HS-27A (cell line): ENCODE measurements at regions not wholly inside any gene's neighbourhood (a gene's known extent, or its start where the extent isn't known, plus 50 kb on each side); places are given as distances from the start of the nearest gene placed in this dataset.

Experiments used
- DNase-seq: peaks from one replicate; pipeline ENCODE4 v3.0.0-alpha.2; 2012; ENCODE audit warnings: low read depth, missing footprints

GRCh38 chr10:124346831-124347230, 71.9 kb downstream of the OAT start:
- no peak for DNase-seq

- DNase-seq = no peak
Observed at GRCh38 chr10:124345521-124345920, 73.2 kb downstream of the OAT start.

- no peak for DNase-seq
Observed at GRCh38 chr10:124344931-124345330, 73.8 kb downstream of the OAT start.

- DNase-seq = no peak
Observed at GRCh38 chr10:124344266-124344590, 74.5 kb downstream of the OAT start.

DNA sequence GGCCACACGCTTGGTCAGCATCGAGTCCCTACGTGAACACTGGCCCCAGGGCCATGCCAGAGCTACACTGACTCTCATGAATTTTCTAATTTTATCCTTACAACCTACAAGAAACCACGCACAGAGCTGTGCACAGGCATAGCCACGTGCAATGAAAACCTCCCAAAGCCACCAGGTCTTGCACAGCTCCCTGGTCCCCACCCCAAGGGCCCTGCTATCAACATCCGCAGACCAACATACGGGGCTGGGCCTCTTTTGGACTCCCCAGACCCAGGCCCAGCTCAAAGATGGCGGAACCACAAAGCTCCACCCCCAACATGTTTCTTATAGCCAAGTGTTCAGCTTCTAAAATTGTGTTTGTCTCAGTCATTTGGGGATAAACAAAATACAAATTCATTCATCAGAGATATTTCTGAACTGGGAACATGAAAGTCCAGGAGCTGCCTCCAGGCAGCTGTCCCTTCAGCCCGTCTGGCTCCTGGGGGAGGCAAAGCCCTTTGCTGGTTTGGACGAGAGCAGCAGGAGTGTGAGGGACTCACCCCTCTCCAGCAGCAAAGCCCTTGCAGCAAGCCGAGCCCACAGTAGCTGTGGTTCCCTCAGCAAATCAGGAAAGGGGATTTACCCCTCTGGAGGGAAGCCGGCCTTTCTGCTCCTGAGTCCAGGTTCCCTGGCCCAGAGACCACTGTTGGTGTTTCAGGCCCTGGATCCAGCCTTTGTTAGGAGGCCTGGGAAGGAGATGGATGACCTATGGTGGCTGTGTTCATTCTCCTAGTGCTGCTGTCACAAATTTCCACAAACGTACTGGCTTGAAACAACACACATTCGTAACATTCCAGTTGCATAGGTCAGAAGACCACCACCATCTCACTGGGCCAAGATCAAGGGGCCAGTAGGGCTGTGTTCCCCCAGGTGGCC, 75.1 kb downstream of the OAT start:
- no peak for DNase-seq

DNA sequence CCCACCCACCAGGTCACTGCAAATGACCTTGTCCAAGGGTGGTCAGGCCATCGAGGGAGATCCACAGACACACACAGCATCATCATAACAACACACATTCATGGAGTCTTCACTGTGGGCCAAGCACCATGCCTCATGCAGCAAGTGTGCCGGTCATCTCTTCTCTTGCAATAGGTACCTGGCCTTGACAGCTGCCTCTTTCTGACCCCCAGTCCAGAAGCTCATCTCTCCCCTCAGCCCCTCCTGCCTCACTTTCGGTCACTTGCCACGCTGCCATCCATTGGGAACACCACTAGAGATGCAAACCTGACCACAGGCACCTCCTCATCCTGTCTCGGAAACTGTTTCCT, 75.9 kb downstream of the OAT start:
- DNase-seq = no peak

DNA sequence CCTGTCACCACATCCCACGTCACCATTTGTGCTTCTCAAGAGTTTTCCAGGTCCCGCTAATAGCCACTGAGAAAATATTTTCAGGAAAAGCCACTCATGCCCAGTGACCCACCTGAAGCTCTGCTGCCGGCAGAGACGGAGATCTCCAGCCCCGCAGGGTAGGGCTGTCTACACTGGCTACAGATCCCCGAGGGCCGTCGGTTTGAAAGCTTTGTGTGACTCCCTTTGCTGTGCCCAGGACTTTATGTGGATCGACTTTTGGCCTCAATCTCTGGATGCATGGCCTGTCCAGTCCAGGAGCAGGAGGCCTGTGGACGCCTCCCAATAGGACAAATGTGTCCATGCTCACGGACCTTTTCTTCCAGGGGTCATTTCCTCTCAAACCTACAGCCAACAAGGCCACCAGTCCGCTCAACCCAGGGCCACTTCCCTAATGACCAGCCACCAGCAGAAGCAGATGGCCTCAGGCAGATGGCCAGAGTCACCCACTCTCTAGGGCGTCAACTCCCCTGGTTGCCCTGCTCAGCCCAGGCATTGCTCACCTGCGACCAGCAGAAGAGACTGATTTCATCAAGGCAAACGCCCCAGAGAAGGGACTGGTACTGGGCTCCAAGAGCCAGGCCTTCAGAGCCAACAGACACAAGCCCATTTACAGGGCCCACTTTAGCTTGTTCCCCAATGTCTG, 76.4 kb downstream of the OAT start:
- no peak for DNase-seq

GRCh38 chr10:124341768-124342135, 77.0 kb downstream of the OAT start:
- DNase-seq = no peak

GRCh38 chr10:124340033-124340760, 78.5 kb downstream of the OAT start:
- no peak for DNase-seq

GRCh38 chr10:124339119-124340032, 79.3 kb downstream of the OAT start:
- no peak for DNase-seq

DNA sequence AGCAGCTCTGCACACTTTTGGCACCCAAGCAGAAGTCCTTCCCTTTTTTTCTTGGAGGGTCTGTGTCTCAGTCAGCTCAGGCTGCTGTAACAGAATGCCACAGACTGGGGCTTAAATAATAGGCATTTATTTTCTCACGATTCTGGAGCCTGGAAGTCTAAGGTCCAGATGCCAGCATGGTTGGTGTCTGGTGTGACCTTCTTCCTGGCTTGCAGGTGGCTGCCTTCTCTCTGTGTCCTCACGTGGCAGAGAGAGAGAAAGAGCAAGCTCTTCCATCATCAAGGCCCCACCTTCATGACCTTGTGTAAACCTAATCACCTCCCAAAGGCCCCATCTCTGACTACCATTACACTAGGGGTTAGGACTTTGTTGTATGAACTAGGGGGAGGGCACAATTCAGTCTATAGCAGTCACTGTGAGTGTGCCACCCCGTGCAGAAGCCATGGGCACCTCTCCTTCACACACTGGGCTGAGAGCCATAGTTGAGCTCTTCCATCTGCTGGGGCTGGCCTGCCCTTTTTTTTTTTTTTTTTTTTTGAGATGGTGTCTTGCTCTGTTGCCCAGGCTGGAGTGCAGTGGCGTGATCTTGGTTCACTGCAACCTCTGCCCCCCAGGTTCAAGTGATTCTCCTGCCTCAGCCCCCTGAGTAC, 80.3 kb downstream of the OAT start:
- DNase-seq = no peak

DNA sequence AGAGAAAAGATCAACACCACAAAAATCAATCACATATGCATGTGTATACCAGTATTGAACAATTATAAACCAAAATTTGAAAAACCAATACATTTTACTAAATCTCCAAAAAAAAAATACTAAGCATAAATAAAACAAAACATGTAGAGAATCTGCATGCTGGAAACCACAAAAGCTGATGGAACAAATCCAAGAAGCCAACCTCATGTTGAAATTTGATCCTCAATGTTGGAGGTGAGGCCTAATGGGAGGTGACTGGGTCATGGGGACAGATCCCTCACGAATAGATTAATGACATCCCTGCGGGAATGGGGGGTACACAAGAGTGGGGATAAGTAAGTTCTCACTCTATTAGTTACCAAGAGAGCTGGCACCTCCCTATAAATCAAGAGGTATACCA, 82.5 kb downstream of the OAT start:
- DNase-seq = no peak

- no peak for DNase-seq
Observed at GRCh38 chr10:124333931-124334330, 84.8 kb downstream of the OAT start.

GRCh38 chr10:124332426-124332825, 86.3 kb downstream of the OAT start:
- DNase-seq = no peak

DNA sequence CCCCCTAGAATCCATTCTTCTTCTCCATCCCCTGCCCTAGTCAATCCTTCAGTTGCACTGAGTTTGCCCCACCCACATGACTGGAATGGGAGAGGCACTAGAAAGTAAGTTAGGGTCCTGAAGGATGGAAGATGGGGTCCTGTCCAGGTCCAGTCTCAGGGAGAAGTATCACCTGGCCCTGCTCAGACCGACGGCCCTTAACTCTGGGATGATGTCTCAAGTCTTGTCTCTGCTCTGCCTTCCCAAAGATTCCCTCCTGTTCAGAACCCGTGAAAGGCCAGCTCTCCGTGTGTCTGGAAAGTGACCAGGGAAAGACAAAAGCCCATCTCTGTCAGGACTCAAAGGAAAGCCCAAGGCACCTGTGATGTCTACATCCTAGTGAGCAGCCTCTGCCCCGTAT, 88.8 kb downstream of the OAT start:
- no peak for DNase-seq

DNA sequence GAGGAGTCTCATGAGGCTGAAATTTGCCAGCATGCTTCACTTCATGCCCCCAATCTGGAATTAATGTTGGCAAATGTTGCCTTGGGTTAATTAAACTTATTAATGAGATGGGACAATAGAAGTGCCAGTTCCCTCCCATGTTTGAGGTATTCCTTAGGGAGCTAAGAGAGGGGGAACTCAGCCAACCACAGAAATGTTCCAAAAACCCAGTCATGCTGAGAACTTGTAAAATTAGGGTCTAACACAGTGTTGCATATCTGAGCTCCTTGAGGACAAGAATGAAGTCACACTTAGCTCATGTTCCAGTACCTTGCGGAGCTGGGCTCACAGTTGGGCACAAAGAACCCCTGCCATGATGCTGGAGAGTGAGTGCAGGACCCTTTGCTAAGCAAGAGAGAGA, 89.4 kb downstream of the OAT start:
- DNase-seq = no peak

DNA sequence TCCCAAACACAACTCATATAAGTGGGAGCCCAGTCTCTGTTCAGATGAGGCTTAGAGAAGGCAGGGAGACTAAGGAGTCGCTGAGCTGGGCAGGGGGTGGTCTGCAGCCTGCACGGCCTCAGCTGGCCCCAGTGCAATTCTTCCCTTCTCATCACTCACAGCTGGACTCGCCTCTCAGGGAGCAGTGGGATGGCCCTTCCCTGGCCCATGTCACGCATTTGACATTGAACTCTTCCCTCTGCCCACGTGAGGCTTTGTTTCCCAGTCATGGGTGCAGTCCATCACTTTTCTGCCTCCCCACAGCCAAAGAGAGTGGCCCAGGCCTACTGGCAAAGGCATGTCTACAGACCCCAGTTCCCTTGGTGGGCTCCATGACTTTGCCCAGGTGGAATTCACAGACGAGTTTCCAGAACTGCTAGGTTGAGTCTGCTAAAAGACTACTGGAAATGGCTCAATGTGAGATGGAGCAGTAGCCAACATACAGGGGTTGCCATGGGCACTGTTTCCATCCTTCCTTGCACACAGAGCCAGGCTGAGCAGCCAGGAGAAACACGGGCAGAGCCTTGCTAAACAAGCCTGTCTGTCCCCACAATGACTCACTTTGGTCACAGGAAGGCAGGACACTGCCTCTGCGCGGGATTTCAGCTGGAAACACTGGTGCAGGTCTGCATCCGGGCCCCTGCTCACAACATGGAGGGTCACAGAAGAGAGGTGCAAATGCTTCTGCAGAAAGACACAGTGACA, 90.1 kb downstream of the OAT start:
- no peak for DNase-seq

DNA sequence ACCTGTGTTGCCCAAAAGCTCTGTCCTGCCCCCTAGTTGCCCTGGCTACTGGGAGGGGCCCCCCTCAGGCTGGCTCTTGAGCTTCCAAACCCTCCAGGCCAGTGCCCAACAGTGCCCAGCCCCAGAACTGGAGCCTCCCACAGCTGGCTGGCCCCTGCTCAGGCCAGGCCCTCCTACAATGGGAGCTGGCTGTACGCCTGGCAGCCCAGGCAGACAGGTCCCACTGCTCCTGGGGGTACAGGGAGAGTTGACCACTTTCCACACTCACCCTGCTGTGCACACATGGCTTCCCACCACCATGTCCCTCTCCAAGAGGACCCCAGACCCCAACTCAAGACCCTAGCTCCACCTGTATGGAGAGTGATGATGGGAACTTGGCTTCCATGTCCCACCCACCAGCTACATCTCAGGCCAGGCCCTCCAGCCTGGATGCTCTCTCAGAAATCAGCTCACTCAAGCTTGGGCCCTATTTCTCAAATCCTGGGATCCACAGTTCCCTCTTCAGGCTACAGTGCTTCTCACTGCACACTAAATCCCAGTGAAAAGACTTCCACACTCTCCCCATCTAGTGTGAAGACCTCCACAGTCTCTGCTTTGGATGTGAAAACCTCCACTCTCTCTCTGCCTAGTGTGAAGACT, 92.6 kb downstream of the OAT start:
- DNase-seq = no peak

DNA sequence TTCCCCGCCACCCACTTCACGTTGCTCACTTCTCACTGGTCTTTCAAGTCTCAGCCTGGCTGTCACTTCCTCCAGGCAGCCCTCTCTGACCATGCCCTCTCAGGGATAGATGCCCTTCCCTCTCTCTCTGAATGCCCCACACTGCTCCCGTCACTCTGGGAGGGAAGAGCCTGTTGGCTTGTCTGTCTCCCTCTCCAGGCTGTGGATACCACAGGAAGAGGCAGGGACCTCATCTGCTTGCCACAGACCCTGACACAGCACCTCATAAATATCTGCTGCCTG, 93.1 kb downstream of the OAT start:
- no peak for DNase-seq

- DNase-seq = no peak
Observed at GRCh38 chr10:124324856-124325632, 93.7 kb downstream of the OAT start.
